ENCODE measurements at regions not wholly inside any gene's neighbourhood (a gene's known extent, or its start where the extent isn't known, plus 50 kb on each side); places are given as distances from the start of the nearest gene placed in this dataset.

- no peak for DNase-seq
Measured at GRCh38 chr11:39288011-39288410, 2171.4 kb downstream of the LRRC4C start.

- DNase-seq, result no peak
Measured at GRCh38 chr11:39268176-39268690, 2191.2 kb downstream of the LRRC4C start.

DNA sequence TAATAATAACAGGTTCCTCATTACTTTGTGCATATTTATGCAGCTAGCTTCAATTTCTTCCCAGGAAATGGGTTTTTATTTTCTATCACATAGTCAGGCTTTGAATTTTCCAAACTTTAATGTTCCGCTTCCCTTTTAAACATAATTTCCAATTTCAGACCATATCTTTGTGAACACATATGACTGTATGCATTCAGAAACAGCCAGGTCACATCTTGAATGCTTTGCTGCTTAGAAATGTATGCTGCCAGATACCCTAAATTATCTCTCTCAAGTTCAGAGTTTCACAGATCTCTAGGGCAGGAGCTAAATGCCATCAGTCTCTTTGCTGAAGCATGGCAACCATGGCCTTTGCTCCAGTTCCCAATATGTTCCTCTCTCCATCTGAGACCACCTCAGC, 2203.8 kb downstream of the LRRC4C start:
- no peak for DNase-seq

DNA sequence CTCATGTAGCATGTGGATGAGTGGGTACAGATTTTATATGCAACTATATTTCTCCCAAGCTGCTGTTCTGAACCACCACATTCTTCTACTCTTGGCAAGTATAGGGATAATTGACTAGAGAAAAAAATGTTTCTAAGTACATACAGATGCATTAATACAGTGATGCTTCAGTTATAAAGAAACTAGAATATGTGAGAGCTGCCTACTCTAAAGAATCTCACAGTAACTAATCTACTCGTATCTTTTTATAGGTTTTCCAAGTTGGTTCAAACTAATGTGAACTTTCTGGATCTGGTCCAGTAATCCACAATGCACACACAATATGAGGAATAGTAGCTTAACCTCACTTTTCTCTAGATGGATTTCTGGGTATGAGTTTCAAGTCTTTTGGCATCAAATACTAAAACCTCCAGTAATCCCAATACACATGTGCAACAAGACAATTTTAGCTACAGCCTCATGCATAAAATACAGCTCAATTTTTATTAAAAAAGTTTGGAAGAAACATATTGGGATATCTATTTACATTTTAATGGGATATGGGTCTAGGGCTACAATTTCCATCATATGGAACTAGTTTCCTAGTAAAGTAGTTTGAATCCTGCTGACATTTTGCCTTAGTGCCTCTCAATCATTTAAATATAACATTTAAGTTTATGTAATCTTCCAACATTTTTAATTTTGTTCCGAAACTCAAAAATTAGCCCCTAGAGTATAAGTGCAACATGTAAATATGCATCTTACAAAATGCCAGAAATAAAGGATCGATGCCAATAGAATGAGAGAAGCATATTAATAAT, 2209.7 kb downstream of the LRRC4C start:
- no peak for DNase-seq

DNA sequence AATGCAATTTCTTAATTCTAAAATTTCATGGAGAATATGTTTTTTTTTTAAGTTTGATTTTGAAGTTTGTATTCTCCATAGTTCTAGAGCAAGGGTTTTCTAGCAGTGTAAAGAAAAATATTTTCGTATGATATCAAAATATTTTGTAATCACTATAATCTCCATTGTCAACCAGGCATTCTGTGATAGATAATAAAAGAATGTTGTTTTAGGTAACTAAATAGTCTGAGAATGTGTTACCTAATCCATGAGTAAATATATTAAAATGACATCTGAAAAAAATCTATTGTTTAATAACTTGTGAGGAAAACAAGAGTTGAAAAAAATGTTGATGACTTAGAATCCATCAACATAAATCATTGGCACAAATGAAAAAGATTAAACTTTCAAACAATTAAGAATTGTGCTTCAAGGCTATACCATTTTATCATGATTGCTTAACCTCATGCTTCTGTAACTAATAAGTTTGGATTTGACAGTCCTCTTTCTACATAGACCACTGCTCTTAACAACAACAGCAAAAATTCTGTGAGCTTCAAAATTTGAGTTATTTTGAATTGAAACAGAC, 2211.8 kb downstream of the LRRC4C start:
- DNase-seq, result no peak

DNA sequence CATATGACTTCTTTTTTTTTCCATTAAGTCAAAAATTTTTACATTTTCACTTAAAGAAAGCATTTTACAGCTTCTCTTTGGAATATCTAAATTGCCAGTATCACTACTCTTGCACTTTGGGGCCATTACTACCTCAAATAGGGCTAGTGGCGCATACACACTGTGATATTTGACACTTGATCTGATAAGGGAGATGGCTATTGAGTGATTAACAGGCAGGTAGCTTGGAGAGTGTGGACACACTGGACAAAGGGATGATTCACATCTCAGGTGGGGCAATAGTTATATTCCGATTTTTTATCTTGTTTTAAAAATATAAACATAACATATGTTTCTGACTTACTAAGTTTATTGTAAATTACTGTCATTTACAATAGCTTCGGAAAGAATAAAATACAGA, 2219.9 kb downstream of the LRRC4C start:
- no peak for DNase-seq

DNA sequence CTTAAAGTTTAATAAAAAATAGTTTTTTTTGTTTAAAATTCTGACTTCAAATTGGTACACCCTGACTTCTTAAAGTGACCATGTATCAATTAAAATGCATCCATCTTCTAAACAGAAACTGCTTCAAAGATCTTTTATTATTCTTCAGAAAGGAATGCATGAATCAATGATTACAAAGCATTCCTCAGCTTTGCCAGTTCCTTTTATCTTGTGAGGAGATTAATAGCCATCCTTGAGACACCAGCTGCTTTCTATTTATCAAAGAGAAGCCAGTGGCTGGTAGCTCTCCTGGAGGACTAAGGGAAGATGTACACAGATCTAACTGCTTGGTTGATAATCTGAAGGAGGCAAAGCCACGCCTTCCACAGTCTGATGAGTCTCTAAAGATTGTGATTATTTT, 2222.5 kb downstream of the LRRC4C start:
- no peak for DNase-seq

- DNase-seq, result no peak
Measured at GRCh38 chr11:39221550-39222138, 2237.8 kb downstream of the LRRC4C start.

GRCh38 chr11:39220501-39221230, 2238.8 kb downstream of the LRRC4C start:
- no peak for DNase-seq

- no peak for DNase-seq
Measured at GRCh38 chr11:39220069-39220468, 2239.4 kb downstream of the LRRC4C start.

- no peak for DNase-seq
Measured at GRCh38 chr11:39209981-39210380, 2249.5 kb downstream of the LRRC4C start.

DNA sequence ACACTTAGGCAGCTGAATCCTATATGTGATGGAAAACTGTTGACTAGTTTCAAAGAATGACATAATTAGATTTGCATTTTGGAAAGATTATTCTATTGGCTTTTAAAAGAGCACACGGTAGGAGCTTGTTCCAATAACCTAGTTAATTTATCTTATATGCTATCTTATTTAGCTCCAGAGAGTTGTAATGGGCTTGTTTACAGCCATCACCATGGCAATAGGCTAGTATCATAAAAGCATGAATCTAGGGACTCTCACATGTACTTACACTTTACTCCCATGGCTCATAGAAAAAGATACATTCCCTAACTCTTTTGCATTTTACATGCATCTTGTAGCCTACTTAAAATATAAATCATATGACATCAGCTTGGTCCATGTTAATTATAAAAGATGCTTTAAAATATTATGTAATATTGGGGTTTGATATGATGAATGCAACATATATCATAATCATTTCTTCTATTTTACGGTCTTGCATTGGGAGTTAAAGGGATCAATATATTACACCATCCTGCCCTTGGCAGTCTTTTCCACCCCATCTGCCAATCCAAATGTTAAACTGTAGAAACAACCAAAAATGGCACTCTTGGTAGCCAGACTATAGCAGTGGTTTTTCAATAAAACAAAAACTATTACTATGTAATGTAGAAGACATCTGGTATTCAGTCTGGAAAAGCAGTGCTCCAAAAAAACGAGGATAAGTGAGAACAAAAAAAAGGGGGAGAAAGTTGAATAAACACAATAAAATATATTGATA, 2254.0 kb downstream of the LRRC4C start:
- no peak for DNase-seq

- DNase-seq, result no peak
Measured at GRCh38 chr11:39192671-39193070, 2266.8 kb downstream of the LRRC4C start.

DNA sequence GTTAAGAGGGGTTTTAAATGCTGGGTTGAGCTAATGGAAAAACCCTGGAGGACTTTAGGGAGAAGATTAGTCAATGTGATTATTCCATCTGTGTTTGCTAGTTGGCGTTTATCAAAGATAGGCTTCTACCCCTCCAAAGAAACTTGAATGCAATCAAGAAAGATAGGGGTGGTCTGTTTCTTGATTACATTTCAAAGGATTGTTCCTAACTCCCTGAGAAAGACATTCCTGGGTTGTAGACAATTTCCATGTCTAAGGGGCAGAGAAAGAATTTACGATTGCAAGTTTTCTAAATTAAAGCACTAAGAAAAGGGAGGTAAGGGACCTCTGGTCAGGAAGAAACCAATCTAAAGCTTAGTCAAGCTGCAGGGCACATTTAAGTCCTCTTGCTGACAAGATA, 2268.7 kb downstream of the LRRC4C start:
- no peak for DNase-seq

- DNase-seq, result no peak
Measured at GRCh38 chr11:39177678-39178077, 2281.8 kb downstream of the LRRC4C start.

GRCh38 chr11:39174965-39175364, 2284.5 kb downstream of the LRRC4C start:
- no peak for DNase-seq

DNA sequence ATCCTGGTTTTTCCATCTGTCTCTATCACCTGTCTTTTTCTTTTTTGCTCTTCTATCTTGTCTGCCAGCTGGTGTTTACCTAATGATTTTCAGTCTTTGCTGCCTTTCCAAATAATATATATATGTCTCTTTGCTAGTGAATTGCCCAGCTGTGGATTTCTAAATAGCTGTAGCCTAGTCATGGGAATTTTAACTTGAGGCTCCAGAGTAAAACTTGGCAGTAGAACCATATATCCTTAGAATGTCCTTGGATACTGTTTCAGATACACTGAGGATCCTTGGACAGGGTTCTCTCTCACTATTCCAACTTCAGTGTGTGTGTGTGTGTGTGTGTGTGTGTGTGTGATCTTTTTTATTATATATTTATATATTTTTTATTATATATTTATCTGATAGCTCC, 2285.3 kb downstream of the LRRC4C start:
- no peak for DNase-seq

DNA sequence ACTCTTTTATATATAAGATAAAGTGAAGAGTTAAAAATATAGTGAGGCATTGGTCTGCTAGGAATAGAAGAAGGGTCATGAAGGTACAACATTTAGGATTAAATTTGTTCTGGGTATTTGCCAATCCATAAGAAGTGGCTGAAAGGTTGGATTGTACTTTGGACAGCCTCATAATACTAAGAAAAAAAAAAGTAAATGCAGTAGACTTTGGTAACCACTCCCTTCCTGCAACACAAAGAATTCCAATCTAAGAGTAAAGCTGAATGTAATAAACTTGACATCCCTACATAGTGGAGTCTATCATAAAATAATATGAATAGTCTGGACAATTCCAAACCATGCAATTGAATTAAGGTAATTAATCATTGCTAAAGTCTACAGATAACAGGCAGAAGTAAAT, 2294.4 kb downstream of the LRRC4C start:
- no peak for DNase-seq

DNA sequence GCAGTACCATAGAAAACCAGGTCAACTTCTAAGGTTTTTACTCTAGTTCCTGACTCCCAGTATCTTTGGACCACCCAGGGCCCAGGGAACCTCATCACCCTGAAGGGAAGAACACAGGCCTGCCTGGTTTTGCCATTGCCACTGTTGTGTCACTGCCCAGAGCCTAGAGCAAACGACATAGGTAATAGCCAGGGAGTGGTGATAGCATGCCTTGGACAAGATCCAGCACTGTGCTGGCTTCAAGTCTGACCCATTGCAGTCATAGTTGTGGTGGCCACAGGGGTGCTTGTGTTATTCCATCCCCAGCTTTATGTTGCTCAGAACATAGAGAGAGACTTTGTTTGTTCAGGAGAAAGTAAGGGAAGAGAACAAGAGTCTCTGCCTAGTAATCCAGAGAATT, 2310.2 kb downstream of the LRRC4C start:
- no peak for DNase-seq

DNA sequence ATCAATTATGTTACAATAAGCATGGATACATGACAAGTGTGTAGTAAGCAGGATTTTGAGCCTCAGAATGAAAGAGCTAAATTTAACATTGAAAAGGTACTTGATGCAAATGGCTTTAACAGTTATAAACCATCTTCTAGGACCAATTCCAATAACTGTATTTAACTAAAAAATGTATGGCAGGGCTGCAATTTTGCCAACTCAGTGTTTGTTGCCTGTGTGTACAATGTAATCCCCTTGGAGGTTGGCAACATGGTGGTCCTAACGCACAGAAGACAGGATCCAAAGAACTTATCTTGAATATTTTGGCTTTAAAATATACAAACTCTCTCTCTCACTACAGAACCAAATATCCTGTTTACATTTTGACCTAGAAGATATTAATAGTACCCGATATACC, 2314.1 kb downstream of the LRRC4C start:
- DNase-seq, result no peak

- DNase-seq, result no peak
Measured at GRCh38 chr11:39144351-39145130, 2314.9 kb downstream of the LRRC4C start.

DNA sequence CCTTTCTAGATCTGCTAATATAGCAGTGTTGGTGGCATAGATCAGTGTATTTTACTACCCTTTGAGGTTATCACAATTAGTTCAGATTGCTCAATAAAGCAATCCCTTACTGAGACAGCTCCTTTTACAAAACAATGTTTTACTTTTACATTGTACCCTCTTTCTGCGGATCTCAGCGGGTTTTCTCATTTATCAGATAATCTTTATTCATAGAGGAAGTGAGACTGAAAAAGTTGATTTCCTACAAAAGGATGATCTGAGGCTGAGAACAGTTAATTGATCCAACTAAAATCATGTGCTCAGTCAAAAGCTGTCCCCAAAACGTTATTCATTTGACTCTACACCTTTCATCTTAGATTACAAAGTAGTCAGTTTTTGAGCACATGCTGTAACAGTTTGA, 2319.9 kb downstream of the LRRC4C start:
- no peak for DNase-seq
